Heart right ventricle (tissue), 16 donors: ENCODE measurements at regions not wholly inside any gene's neighbourhood (a gene's known extent, or its start where the extent isn't known, plus 50 kb on each side); places are given as distances from the start of the nearest gene placed in this dataset.

Experiments used
- ATAC-seq, 8 donors: fragments of 200-7000 bp; cut with Tn5 transposase; one replicate each; pipeline ENCODE4 v1.9.1; 2020; ENCODE audit warnings: mild to moderate bottlenecking in 8 of 8, moderate library complexity in 8 of 8, moderate number of reproducible peaks in 1 of 8
- DNase-seq, 2 donors: peaks; one replicate each; pipeline ENCODE4 v3.0.0-alpha.2; 2020
- H3K27ac ChIP-seq, 10 donors: fragments of 200-600 bp; sonication (generic) in 2 of 10; one replicate each; pipeline versions ENCODE4 v1.5.0 to v1.8.0; 2020 to 2022; ENCODE audit warnings: mild to moderate bottlenecking in 3 of 10
- H3K27me3 ChIP-seq, 7 donors: fragments of 200-600 bp; one replicate each; pipeline ENCODE4 v1.8.0; 2021 to 2022; ENCODE audit warnings: mild to moderate bottlenecking in 2 of 7
- H3K36me3 ChIP-seq, 9 donors: fragments of 200-600 bp; sonication (generic) in 1 of 9; one replicate each; pipeline versions ENCODE4 v1.5.0 to v1.8.0; 2020 to 2022; ENCODE audit warnings: mild to moderate bottlenecking in 2 of 9
- H3K4me1 ChIP-seq, 9 donors: fragments of 200-600 bp; sonication (generic) in 1 of 9; one replicate each; pipeline versions ENCODE4 v1.5.0 to v1.8.0; 2020 to 2022; ENCODE audit warnings: mild to moderate bottlenecking in 4 of 9
- H3K4me3 ChIP-seq, 10 donors: fragments of 200-600 bp; sonication (generic) in 2 of 10; one replicate each; pipeline versions ENCODE4 v1.5.0 to v1.8.0; 2020 to 2022; ENCODE audit warnings: mild to moderate bottlenecking in 7 of 10, moderate library complexity in 2 of 10
- H3K9me3 ChIP-seq, 11 donors: fragments of 200-600 bp in 10 of 11; sonication (generic) in 2 of 11; one replicate each; pipeline versions ENCODE4 v1.5.0 to v1.8.0; 2013 to 2022; ENCODE audit warnings: mild to moderate bottlenecking in 2 of 11, control low read depth in 1 of 11, moderate library complexity in 1 of 11
- CTCF ChIP-seq, 9 donors: fragments of 200-600 bp; sonication (generic) in 2 of 9; IDR thresholded peaks; one replicate each; pipeline versions ENCODE4 v1.5.0 to v1.8.0; 2021 to 2022; ENCODE audit warnings: antibody characterized with exemption in 9 of 9, mild to moderate bottlenecking in 5 of 9, moderate library complexity in 1 of 9
- WGBS, 2 donors: extraction: QIAGEN DNeasy Blood & Tissue Kit; methylation state at CpG; one replicate each; pipeline ENCODE4 v1.1.7; 2013; ENCODE audit warnings: inconsistent platforms in 1 of 2; 5-methylcytosine and 5-hydroxymethylcytosine counted together
- intact Hi-C, 10 donors: fragments of 100-400 bp; cut with DNase I; formaldehyde crosslinking; loops; one replicate each; pipeline versions ENCODE4 v1.11.1 to v1.14.2; 2022
- donor health status: Arrhythmogenic right ventricular cardiomyopathy.
- donor health status: ischemic (EF 13 %, LVEDD 7.1; RV severe dilation, severe dysfunction).
- donor health status: healthy with polysubstance abuse.
- donor health status: DM: no; HTN: yes; CAD: no.
- donor health status: DM: no; HTN: no; CAD: no.
- donor health status: ischemic (EF 25% LVEDD 6.9; RV normal size, moderate dysfunction).
- donor health status: ischemic (EF 25% LVEDD 5.7; RV mildly dilated, moderate dysfunction).
- donor health status: healthy.
- donor health status: DM: yes; HTN: yes; CAD: no.
- donor health status: Ischemic cardiomyopathy.
- donor health status: ischemic (EF 35%, LVEDD 5.7; RV mildly dilated, moderate dysfunction).
- donor health status: nonischemic (EF 11% LVEDD 7.7; RV severe dilation, severe dysfunction).
- donor health status: DM: yes; HTN: yes; CAD: no.
- donor health status: PGD.
- donor health status: ischemic (EF 29% LVEDD 5.4; RV normal size, mild dysfunction).
- donor health status: nonischemic (EF 23%, LVEDD 6.1; RV moderate dilation, normal function).

- DNase-seq (no peak), ATAC-seq (peak in 1 of 8 donors; percentile 27)
- no peak for TF ChIP-seq CTCF (IDR thresholded peaks at IDR 0.05)
- no peaks in the 10 kb centered on the region for H3K36me3 ChIP-seq
- WGBS, 2 donors, result 86 to 100% methylated on average over 1 of the region's 1 CpG
- H3K4me1 ChIP-seq, result peaks cover 0 to 44% (median 10%) of the 10 kb centered on the region in 9 donors
- H3K27ac ChIP-seq, result peak overlapping the region in 1 of 10 donors; percentile 68
- H3K9me3 ChIP-seq, result no peaks in the 10 kb centered on the region
- no peak overlapping the region for H3K4me3 ChIP-seq
- peaks cover 0 to 11% (median 0%) of the 10 kb centered on the region in 7 donors for H3K27me3 ChIP-seq
- intact Hi-C loops, result no loop called here
Observed at GRCh38 chr2:236712304-236712703, 142.7 kb downstream of the ACKR3 start.

GRCh38 chr2:236712961-236713673, 143.5 kb downstream of the ACKR3 start:
- WGBS, 2 donors, result 85 to 87% methylated on average over 8 of the region's 8 CpGs
- Histone ChIP-seq H3K36me3 (no peaks in the 10 kb centered on the region), H3K4me3 (no peak overlapping the region), H3K4me1 (peaks cover 0 to 44% (median 10%) of the 10 kb centered on the region in 9 donors), H3K9me3 (no peaks in the 10 kb centered on the region), H3K27ac (no peak overlapping the region), H3K27me3 (peaks cover 0 to 11% (median 0%) of the 10 kb centered on the region in 7 donors)
- intact Hi-C loops, result loop anchor here in 1 of 10 donors (1.0 kb wide), 1 partner anchor 49 kb away; no protein-coding TSS in a partner anchor
- ATAC-seq (no peak), DNase-seq (no peak)
- TF ChIP-seq CTCF (IDR thresholded peaks at IDR 0.05), result no peak

GRCh38 chr2:236714080-236714479, 144.5 kb downstream of the ACKR3 start:
- Histone ChIP-seq H3K27ac (no peak overlapping the region), H3K36me3 (no peaks in the 10 kb centered on the region), H3K4me1 (peaks cover 0 to 44% (median 10%) of the 10 kb centered on the region in 9 donors), H3K4me3 (no peak overlapping the region), H3K27me3 (peaks cover 0 to 11% (median 0%) of the 10 kb centered on the region in 7 donors), H3K9me3 (no peaks in the 10 kb centered on the region)
- TF ChIP-seq CTCF (IDR thresholded peaks at IDR 0.05), result no peak
- intact Hi-C loops, result no loop called here
- peak in 2 of 8 donors; percentile 5 to 17 for ATAC-seq
- 76% methylated on average over 5 of the region's 5 CpGs for WGBS, 2 donors
- no peak for DNase-seq

- H3K36me3 ChIP-seq, result no peaks in the 10 kb centered on the region
- no peak for TF ChIP-seq CTCF (IDR thresholded peaks at IDR 0.05)
- 42 to 55% methylated on average over 10 of the region's 10 CpGs for WGBS, 2 donors
- peak in 1 of 2 donors; percentile 20 for DNase-seq
- H3K27me3 ChIP-seq, result peaks cover 0 to 11% (median 0%) of the 10 kb centered on the region in 7 donors
- H3K27ac ChIP-seq, result no peak overlapping the region
- H3K9me3 ChIP-seq, result no peaks in the 10 kb centered on the region
- ATAC-seq, result peak in 4 of 8 donors; percentile 16 to 43 (median 40)
- no peak overlapping the region for H3K4me3 ChIP-seq
- peaks cover 0 to 44% (median 10%) of the 10 kb centered on the region in 9 donors for H3K4me1 ChIP-seq
- intact Hi-C loops, result no loop called here
Observed at GRCh38 chr2:236715077-236715476, 145.5 kb downstream of the ACKR3 start.
